GM23338 (cell line): ENCODE measurements at regions not wholly inside any gene's neighbourhood (a gene's known extent, or its start where the extent isn't known, plus 50 kb on each side); places are given as distances from the start of the nearest gene placed in this dataset.

ENCODE experiments used
- CTCF ChIP-seq, 2 experiments: fragments of 200-600 bp in 1 of 2; sonication (generic) in 1 of 2; conservative IDR thresholded peaks; 2 replicates each; pipeline versions ENCODE4 v1.5.1 to v1.6.1; 2016 to 2017; ENCODE audit warnings: antibody characterized with exemption in 2 of 2, low read depth in 2 of 2, mild to moderate bottlenecking in 2 of 2, moderate library complexity in 1 of 2
- EZH2 ChIP-seq: fragments of 200-600 bp; sonication (generic); IDR thresholded peaks from one replicate; pipeline ENCODE4 v1.8.0; 2017; ENCODE audit warnings: antibody characterized with exemption, mild to moderate bottlenecking, low read depth; ENCODE audit not compliant: unreplicated experiment

GRCh38 chr3:182725372-182726251, 67.7 kb upstream of the ATP11B start:
- no peak for TF ChIP-seq CTCF (conservative IDR thresholded peaks at IDR 0.05; ENCODE audit: low read depth in 2 of 2)
- no peak for TF ChIP-seq EZH2
